ENCODE measurements at regions not wholly inside any gene's neighbourhood (a gene's known extent, or its start where the extent isn't known, plus 50 kb on each side); places are given as distances from the start of the nearest gene placed in this dataset.
A peak's percentile ranks its signal among the peaks of the same experiment; 100 is the strongest.

GRCh38 chr16:82229800-82230619, 60.0 kb upstream of the MPHOSPH6 start:
- DNase-seq: peak; percentile 11

- DNase-seq: no peak
Observed at GRCh38 chr16:82226327-82226726, 56.3 kb upstream of the MPHOSPH6 start.

- DNase-seq: no peak
Observed at GRCh38 chr16:82224821-82225220, 54.8 kb upstream of the MPHOSPH6 start.

GRCh38 chr16:82220541-82220940, 50.5 kb upstream of the MPHOSPH6 start:
- DNase-seq: no peak

Data from NCI-H2029 treated with DMSO at 0.1 percent for 48 hours (cell line).